ENCODE measurements at regions not wholly inside any gene's neighbourhood (a gene's known extent, or its start where the extent isn't known, plus 50 kb on each side); places are given as distances from the start of the nearest gene placed in this dataset.

DNA sequence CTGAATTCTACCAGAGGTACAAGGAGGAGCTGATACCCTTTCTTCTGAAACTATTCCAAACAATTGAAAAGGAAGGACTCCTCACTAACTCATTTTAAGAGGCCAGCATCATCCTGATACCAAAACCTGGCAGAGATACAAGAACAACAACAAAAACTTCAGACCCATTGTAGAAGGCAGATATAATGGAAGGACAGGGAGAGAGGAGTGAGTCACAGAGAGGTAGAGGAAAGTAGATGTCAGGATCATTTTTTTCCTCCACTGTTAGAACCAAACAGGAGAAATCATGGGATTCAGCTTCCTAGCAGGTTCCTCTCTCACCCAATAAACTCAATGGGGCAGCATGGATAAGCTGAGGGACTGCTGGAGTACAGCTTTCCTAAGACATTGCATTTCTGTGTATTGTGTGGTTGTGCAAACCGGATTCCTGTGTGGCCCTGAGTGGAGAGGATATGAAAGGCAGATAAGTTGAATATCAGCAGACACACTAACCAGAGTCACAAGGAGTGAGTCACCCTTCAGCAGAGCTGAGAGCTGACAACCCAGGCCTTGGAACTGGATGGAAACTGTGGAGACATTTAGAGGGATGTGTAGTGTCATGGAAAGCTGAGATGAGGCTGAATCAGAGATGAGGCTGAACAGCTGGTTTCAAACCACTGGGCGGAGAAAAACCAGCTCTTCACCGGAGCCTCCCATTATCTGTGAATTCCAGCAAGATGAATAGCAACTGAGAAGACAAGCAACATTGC, 60.9 kb upstream of the MMADHC start:
- H3K4me3 ChIP-seq, result no peak overlapping the region
- H3K27ac ChIP-seq, result no peak overlapping the region
- peaks cover 6% of the 10 kb centered on the region for H3K4me1 ChIP-seq
- DNase-seq (ENCODE audit: low spot score in 2 of 2), result peak in 1 of 2 donors; percentile 59
- H3K36me3 ChIP-seq, result no peaks in the 10 kb centered on the region
- H3K9me3 ChIP-seq, result no peaks in the 10 kb centered on the region
- H3K27me3 ChIP-seq, result no peaks in the 10 kb centered on the region
- 67% methylated on average over 3 of the region's 3 CpGs for WGBS
- TF ChIP-seq POLR2A (IDR thresholded peaks at IDR 0.05), result no peak
- TF ChIP-seq POLR2AphosphoS5 (IDR thresholded peaks at IDR 0.05), result no peak
- TF ChIP-seq, protein P1, sequence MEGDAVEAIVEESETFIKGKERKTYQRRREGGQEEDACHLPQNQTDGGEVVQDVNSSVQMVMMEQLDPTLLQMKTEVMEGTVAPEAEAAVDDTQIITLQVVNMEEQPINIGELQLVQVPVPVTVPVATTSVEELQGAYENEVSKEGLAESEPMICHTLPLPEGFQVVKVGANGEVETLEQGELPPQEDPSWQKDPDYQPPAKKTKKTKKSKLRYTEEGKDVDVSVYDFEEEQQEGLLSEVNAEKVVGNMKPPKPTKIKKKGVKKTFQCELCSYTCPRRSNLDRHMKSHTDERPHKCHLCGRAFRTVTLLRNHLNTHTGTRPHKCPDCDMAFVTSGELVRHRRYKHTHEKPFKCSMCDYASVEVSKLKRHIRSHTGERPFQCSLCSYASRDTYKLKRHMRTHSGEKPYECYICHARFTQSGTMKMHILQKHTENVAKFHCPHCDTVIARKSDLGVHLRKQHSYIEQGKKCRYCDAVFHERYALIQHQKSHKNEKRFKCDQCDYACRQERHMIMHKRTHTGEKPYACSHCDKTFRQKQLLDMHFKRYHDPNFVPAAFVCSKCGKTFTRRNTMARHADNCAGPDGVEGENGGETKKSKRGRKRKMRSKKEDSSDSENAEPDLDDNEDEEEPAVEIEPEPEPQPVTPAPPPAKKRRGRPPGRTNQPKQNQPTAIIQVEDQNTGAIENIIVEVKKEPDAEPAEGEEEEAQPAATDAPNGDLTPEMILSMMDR (IDR thresholded peaks at IDR 0.05), result no peak

- no peak for DNase-seq (ENCODE audit: low spot score in 2 of 2)
- Histone ChIP-seq H3K9me3 (no peaks in the 10 kb centered on the region), H3K4me3 (no peak overlapping the region), H3K4me1 (peaks cover 2% of the 10 kb centered on the region), H3K27me3 (no peaks in the 10 kb centered on the region), H3K36me3 (no peaks in the 10 kb centered on the region), H3K27ac (no peak overlapping the region)
- TF ChIP-seq POLR2AphosphoS5 (IDR thresholded peaks at IDR 0.05) (no peak), EP300 (IDR thresholded peaks at IDR 0.05) (no peak), POLR2A (IDR thresholded peaks at IDR 0.05) (no peak)
- TF ChIP-seq, protein P1 (IDR thresholded peaks at IDR 0.05), result no peak
These were observed 57.8 kb upstream of the MMADHC start for GRCh38 chr2:149645391-149645790.

Data from suprapubic skin (tissue), 4 donors.